HCT116 (cell line): ENCODE measurements at regions not wholly inside any gene's neighbourhood (a gene's known extent, or its start where the extent isn't known, plus 50 kb on each side); places are given as distances from the start of the nearest gene placed in this dataset.

ENCODE experiments used
- ATAC-seq: fragments of 200-7000 bp; cut with Tn5 transposase; 2 replicates; pipeline ENCODE4 v1.9.1; 2020; ENCODE audit warnings: mild to moderate bottlenecking, moderate library complexity
- BruUV-seq: library from RNA; stranded (reverse); fragments of 400-500 nt; replicated peaks from 2 replicates; lab custom pipeline; 2021; lab: Mats Ljungman, UMichigan
- CTCF ChIA-PET: fragments of 300-600 bp; sonication (Branson Sonifier 250); formaldehyde crosslinking; loops from one replicate; lab custom pipeline; 2021; ENCODE audit warnings: antibody characterized with exemption; lab: Charles Lee
- POLR2A ChIA-PET: fragments of 300-600, 350-600 bp; sonication (Branson Sonifier 250); formaldehyde crosslinking; loops from one replicate; lab custom pipeline; 2021; ENCODE audit warnings: antibody characterized with exemption; lab: Charles Lee
- RAD21 ChIA-PET, 2 experiments: fragments of 300-600 bp; sonication (Branson Sonifier 250); formaldehyde crosslinking; loops; one replicate each; lab custom pipeline; 2023; ENCODE audit warnings: low total read pairs in 2 of 2; ENCODE audit not compliant: uncharacterized antibody in 2 of 2, unreplicated experiment in 2 of 2, low non-redundant PET in 1 of 2; lab: Charles Lee
- DNase-seq: peaks from one replicate; pipeline ENCODE4 v3.0.0-alpha.2; 2010; ENCODE audit warnings: low read depth, low spot score
- H2AFZ ChIP-seq: fragments of 200-600 bp; shearing (Covaris generic), sonication (generic); 2 replicates; pipeline ENCODE4 v1.6.1; 2017; ENCODE audit warnings: low read depth, mixed run types, mixed read lengths, antibody characterized with exemption, low read length; ENCODE audit not compliant: poor library complexity, severe bottlenecking
- H3K27ac ChIP-seq: 2 replicates; pipeline ENCODE4 v1.5.1; 2012; ENCODE audit warnings: low read depth, low read length
- H3K27me3 ChIP-seq: fragments of 200-600 bp; sonication (generic); 2 replicates; pipeline ENCODE4 v1.6.1; 2016; ENCODE audit warnings: mixed run types, low read length, mixed read lengths; ENCODE audit not compliant: insufficient read depth
- H3K36me3 ChIP-seq, 2 experiments: fragments of 200-500 bp in 1 of 2; fragments of 200-600 bp in 1 of 2; sonication (Bioruptor generic) in 1 of 2; sonication (generic) in 1 of 2; 2 replicates each; pipeline versions ENCODE4 v1.5.1 to v1.6.1; 2014 to 2016; ENCODE audit warnings: low read length in 2 of 2, inconsistent platforms in 1 of 2, mixed read lengths in 1 of 2, mixed run types in 1 of 2; ENCODE audit not compliant: insufficient read depth in 2 of 2, control insufficient read depth in 1 of 2
- H3K4me1 ChIP-seq, 2 experiments: fragments of 200-600 bp in 1 of 2; sonication (generic) in 1 of 2; 2 replicates each; pipeline versions ENCODE4 v1.5.1 to v1.6.1; 2012 to 2017; ENCODE audit warnings: low read length in 2 of 2, inconsistent platforms in 1 of 2, mild to moderate bottlenecking in 1 of 2, mixed read lengths in 1 of 2, mixed run types in 1 of 2, moderate library complexity in 1 of 2; ENCODE audit not compliant: insufficient read depth in 2 of 2, control insufficient read depth in 1 of 2
- H3K4me2 ChIP-seq: fragments of 200-600 bp; sonication (generic); 2 replicates; pipeline ENCODE4 v1.6.1; 2017; ENCODE audit warnings: mixed run types, low read length, mixed read lengths
- H3K4me3 ChIP-seq, 2 experiments: fragments of 200-600 bp in 1 of 2; sonication (generic) in 1 of 2; replicated peaks in 1 of 2; 2 replicates each; pipeline ENCODE4 v1.5.1; 2011 to 2016; ENCODE audit warnings: low read length in 2 of 2, control low read depth in 1 of 2, low read depth in 1 of 2, mild to moderate bottlenecking in 1 of 2, mixed read lengths in 1 of 2, mixed run types in 1 of 2
- H3K79me2 ChIP-seq: fragments of 200-600 bp; sonication (generic); 2 replicates; pipeline ENCODE4 v1.6.1; 2017; ENCODE audit warnings: mild to moderate bottlenecking, mixed run types, low read length, moderate library complexity, mixed read lengths; ENCODE audit not compliant: insufficient read depth
- H3K9ac ChIP-seq: fragments of 200-600 bp; sonication (generic); 2 replicates; pipeline ENCODE4 v1.6.1; 2016; ENCODE audit warnings: low read length, mixed read lengths
- H3K9me2 ChIP-seq: fragments of 200-600 bp; sonication (generic), shearing (Covaris generic); 2 replicates; pipeline ENCODE4 v1.6.1; 2017; ENCODE audit warnings: mixed run types, mild to moderate bottlenecking, moderate library complexity; ENCODE audit not compliant: insufficient read depth
- H3K9me3 ChIP-seq, 2 experiments: fragments of 200-500 bp in 1 of 2; fragments of 200-600 bp in 1 of 2; sonication (Bioruptor generic) in 1 of 2; sonication (generic) in 1 of 2; 2 replicates each; pipeline ENCODE4 v1.6.1; 2014 to 2017; ENCODE audit warnings: low read length in 2 of 2, mixed read lengths in 2 of 2, inconsistent platforms in 1 of 2, low read depth in 1 of 2, mild to moderate bottlenecking in 1 of 2, mixed run types in 1 of 2, moderate library complexity in 1 of 2; ENCODE audit not compliant: control insufficient read depth in 1 of 2, insufficient read depth in 1 of 2
- H4K20me1 ChIP-seq: fragments of 200-600 bp; sonication (generic), shearing (Covaris generic); 2 replicates; pipeline ENCODE4 v1.6.1; 2017; ENCODE audit warnings: mixed run types, mild to moderate bottlenecking, moderate library complexity; ENCODE audit not compliant: insufficient read depth
- ATF3 ChIP-seq: IDR thresholded peaks from 2 replicates; pipeline ENCODE4 v1.6.1; 2012
- CBX3 ChIP-seq: IDR thresholded peaks from 2 replicates; pipeline ENCODE4 v1.6.1; 2012; ENCODE audit warnings: low read depth
- CEBPB ChIP-seq: IDR thresholded peaks from 2 replicates; pipeline ENCODE4 v1.6.1; 2012; ENCODE audit warnings: low read depth
- ELF1 ChIP-seq: IDR thresholded peaks from 2 replicates; pipeline ENCODE4 v1.6.1; 2012; ENCODE audit warnings: low read depth, borderline replicate concordance
- EZH2 ChIP-seq: fragments of 200-600 bp; sonication (generic); IDR thresholded peaks from 2 replicates; pipeline ENCODE4 v1.6.1; 2017; ENCODE audit warnings: antibody characterized with exemption, mixed run types
- EZH2phosphoT487 ChIP-seq: fragments of 200-600 bp; IDR thresholded peaks from 2 replicates; pipeline ENCODE4 v1.6.1; 2018; ENCODE audit warnings: antibody characterized with exemption, borderline replicate concordance
- FOSL1 ChIP-seq: IDR thresholded peaks from 2 replicates; pipeline ENCODE4 v1.6.1; 2012; ENCODE audit warnings: low read depth
- JUND ChIP-seq: IDR thresholded peaks from 2 replicates; pipeline ENCODE4 v1.6.1; 2012
- MAX ChIP-seq: IDR thresholded peaks from 2 replicates; pipeline ENCODE4 v1.6.1; 2012
- POLR2A ChIP-seq: IDR thresholded peaks from 2 replicates; pipeline ENCODE4 v1.7.0; 2011; ENCODE audit warnings: borderline replicate concordance; ENCODE audit not compliant: insufficient read depth, insufficient read length; ENCODE audit errors: extremely low read depth
- POLR2AphosphoS5 ChIP-seq: IDR thresholded peaks from 2 replicates; pipeline ENCODE4 v1.6.1; 2011; ENCODE audit warnings: mild to moderate bottlenecking, low read depth, low read length, moderate library complexity
- RAD21 ChIP-seq: IDR thresholded peaks from 2 replicates; pipeline ENCODE4 v1.6.1; 2012; ENCODE audit warnings: low read depth, mild to moderate bottlenecking
- REST ChIP-seq: IDR thresholded peaks from 2 replicates; pipeline ENCODE4 v1.6.1; 2012; ENCODE audit warnings: low read depth
- SIN3A ChIP-seq: IDR thresholded peaks from 2 replicates; pipeline ENCODE4 v1.6.1; 2012; ENCODE audit warnings: low read depth
- SP1 ChIP-seq: IDR thresholded peaks from 2 replicates; pipeline ENCODE4 v1.6.1; 2012; ENCODE audit warnings: low read depth
- SRF ChIP-seq: IDR thresholded peaks from 2 replicates; pipeline ENCODE4 v1.6.1; 2012; ENCODE audit warnings: low read depth
- TCF7L2 ChIP-seq: IDR thresholded peaks from 2 replicates; pipeline ENCODE4 v1.7.0; 2011; ENCODE audit warnings: borderline replicate concordance, inconsistent platforms; ENCODE audit not compliant: insufficient read depth, insufficient read length; ENCODE audit errors: extremely low read depth
- YY1 ChIP-seq: IDR thresholded peaks from 2 replicates; pipeline ENCODE4 v1.6.1; 2011; ENCODE audit warnings: low read length, low read depth, moderate library complexity, mild to moderate bottlenecking; ENCODE audit not compliant: insufficient replicate concordance; ENCODE audit errors: extremely low read depth
- ZNF274 ChIP-seq: fragments of 200-500 bp; sonication (Bioruptor generic); IDR thresholded peaks from 2 replicates; pipeline ENCODE4 v1.6.1; 2014; ENCODE audit warnings: mild to moderate bottlenecking, low read depth, low read length, inconsistent platforms
- intact Hi-C: fragments of 100-400 bp; cut with micrococcal nuclease; formaldehyde crosslinking; loops from 2 replicates; pipeline ENCODE4 v1.10.0; 2022

- TF ChIP-seq REST (no peak), ZNF274 (no peak), EZH2 (no peak)
- TF ChIP-seq, all 23 proteins: peak for 0
These were observed 346.1 kb downstream of the LMO4 start (continued) for GRCh38 chr1:87674791-87675190.

- no peak for ATAC-seq
- Histone ChIP-seq H3K27ac (no peak overlapping the region), H3K4me1 (no peaks in the 10 kb centered on the region), H3K27me3 (no peaks in the 10 kb centered on the region), H3K9me2 (no peaks in the 10 kb centered on the region), H3K79me2 (no peaks in the 10 kb centered on the region), H3K36me3 (no peaks in the 10 kb centered on the region), H3K4me2 (no peak overlapping the region), H3K9ac (no peak overlapping the region), H3K4me3 (no peak overlapping the region), H3K9me3 (no peaks in the 10 kb centered on the region), H4K20me1 (no peaks in the 10 kb centered on the region), H2AFZ (no peak overlapping the region)
- RAD21 ChIA-PET, result no interaction called here
- BruUV-seq, result no TSS peak
- CTCF ChIA-PET, result no interaction called here
- no peak for DNase-seq
- POLR2A ChIA-PET, result no interaction called here
- intact Hi-C loops, result loop anchor here (10.0 kb wide), 1 partner anchor 277 kb away; no protein-coding TSS in a partner anchor
- no peak for TF ChIP-seq JUND
- TF ChIP-seq RAD21, result no peak
- no peak for TF ChIP-seq MAX
- no peak for TF ChIP-seq ZNF274
- no peak for TF ChIP-seq SP1
- TF ChIP-seq SRF, result no peak
- TF ChIP-seq EZH2phosphoT487, result no peak
- TF ChIP-seq YY1, result no peak
- TF ChIP-seq ATF3, result no peak
- no peak for TF ChIP-seq POLR2A
- no peak for TF ChIP-seq POLR2AphosphoS5
- no peak for TF ChIP-seq SIN3A
- no peak for TF ChIP-seq FOSL1
- TF ChIP-seq CEBPB, result no peak
- no peak for TF ChIP-seq CBX3
- no peak for TF ChIP-seq ELF1
- TF ChIP-seq TCF7L2, result no peak
- TF ChIP-seq REST, result no peak
These were observed 349.6 kb downstream of the LMO4 start for GRCh38 chr1:87678266-87678665.
